Endometrium (tissue), 2 donors: ENCODE measurements at regions not wholly inside any gene's neighbourhood (a gene's known extent, or its start where the extent isn't known, plus 50 kb on each side); places are given as distances from the start of the nearest gene placed in this dataset.
"Not testable (repeated sequence)": the region's sequence is repeated elsewhere in the genome, so short reads cannot be mapped to it uniquely, and the experiment has no call there.

Experiments used
- FAIRE-seq: peaks from 2 replicates; lab custom pipeline; 2012; peaks lifted over from hg19 to GRCh38; lab: Jason Lieb, UNC
- donor health status: control.
- donor health status: control.

- FAIRE-seq = not testable (repeated sequence)
Measured at GRCh38 chr1:149278156-149278555, 174.8 kb upstream of the NBPF9 start.

GRCh38 chr1:149279015-149279414 lies 175.7 kb upstream of the NBPF9 start:
- not testable (repeated sequence) for FAIRE-seq

GRCh38 chr1:149279512-149279911 lies 176.2 kb upstream of the NBPF9 start:
- FAIRE-seq = not testable (repeated sequence)

- FAIRE-seq = not testable (repeated sequence)
Measured at GRCh38 chr1:149284773-149285172, 181.4 kb upstream of the NBPF9 start.

- not testable (repeated sequence) for FAIRE-seq
Measured at GRCh38 chr1:149285205-149285604, 181.9 kb upstream of the NBPF9 start.

- not testable (repeated sequence) for FAIRE-seq
Measured at GRCh38 chr1:149285638-149286037, 182.3 kb upstream of the NBPF9 start.

- FAIRE-seq = not testable (repeated sequence)
Measured at GRCh38 chr1:149288580-149288979, 185.2 kb upstream of the NBPF9 start.

GRCh38 chr1:149300478-149301218 lies 174.2 kb upstream of the NBPF19 start:
- not testable (repeated sequence) for FAIRE-seq

GRCh38 chr1:149301282-149301681 lies 173.6 kb upstream of the NBPF19 start:
- not testable (repeated sequence) for FAIRE-seq

- not testable (repeated sequence) for FAIRE-seq
Measured at GRCh38 chr1:149304796-149305195, 170.0 kb upstream of the NBPF19 start.

GRCh38 chr1:149307640-149308039 lies 167.2 kb upstream of the NBPF19 start:
- FAIRE-seq = not testable (repeated sequence)

GRCh38 chr1:149314921-149315320 lies 159.9 kb upstream of the NBPF19 start:
- FAIRE-seq = not testable (repeated sequence)

GRCh38 chr1:149320971-149321731 lies 153.7 kb upstream of the NBPF19 start:
- not testable (repeated sequence) for FAIRE-seq

- not testable (repeated sequence) for FAIRE-seq
Measured at GRCh38 chr1:149321732-149322016, 153.2 kb upstream of the NBPF19 start.

- FAIRE-seq = peak; percentile 45
Measured at GRCh38 chr1:149330081-149330335, 144.8 kb upstream of the NBPF19 start.

- FAIRE-seq = not testable (repeated sequence)
Measured at GRCh38 chr1:149336082-149336481, 138.8 kb upstream of the NBPF19 start.

GRCh38 chr1:149338221-149338691 lies 136.6 kb upstream of the NBPF19 start:
- not testable (repeated sequence) for FAIRE-seq

GRCh38 chr1:149338698-149339097 lies 136.1 kb upstream of the NBPF19 start:
- FAIRE-seq = not testable (repeated sequence)

GRCh38 chr1:149349448-149349847 lies 125.4 kb upstream of the NBPF19 start:
- not testable (repeated sequence) for FAIRE-seq

- FAIRE-seq = not testable (repeated sequence)
Measured at GRCh38 chr1:149352205-149352604, 122.6 kb upstream of the NBPF19 start.

GRCh38 chr1:149354579-149354978 lies 120.3 kb upstream of the NBPF19 start:
- not testable (repeated sequence) for FAIRE-seq

- not testable (repeated sequence) for FAIRE-seq
Measured at GRCh38 chr1:149355748-149356147, 119.1 kb upstream of the NBPF19 start.

GRCh38 chr1:149356152-149356551 lies 118.7 kb upstream of the NBPF19 start:
- FAIRE-seq = not testable (repeated sequence)
